GM12891 (cell line): ENCODE measurements at regions not wholly inside any gene's neighbourhood (a gene's known extent, or its start where the extent isn't known, plus 50 kb on each side); places are given as distances from the start of the nearest gene placed in this dataset.

Experiments used
- PAX5 ChIP-seq: IDR thresholded peaks from 2 replicates; pipeline ENCODE4 v1.6.1; 2011; ENCODE audit warnings: low read length, moderate library complexity, mild to moderate bottlenecking; ENCODE audit not compliant: insufficient read depth, severe bottlenecking
- POLR2A ChIP-seq: IDR thresholded peaks from 2 replicates; pipeline ENCODE4 v1.6.1; 2011; ENCODE audit warnings: low read depth, low read length, control low read depth
- POLR2AphosphoS5 ChIP-seq: IDR thresholded peaks from 2 replicates; pipeline ENCODE4 v1.6.1; 2011; ENCODE audit warnings: low read depth, low read length, control low read depth
- SPI1 ChIP-seq: IDR thresholded peaks from 2 replicates; pipeline ENCODE4 v1.6.1; 2011; ENCODE audit warnings: low read depth, low read length, control low read depth

DNA sequence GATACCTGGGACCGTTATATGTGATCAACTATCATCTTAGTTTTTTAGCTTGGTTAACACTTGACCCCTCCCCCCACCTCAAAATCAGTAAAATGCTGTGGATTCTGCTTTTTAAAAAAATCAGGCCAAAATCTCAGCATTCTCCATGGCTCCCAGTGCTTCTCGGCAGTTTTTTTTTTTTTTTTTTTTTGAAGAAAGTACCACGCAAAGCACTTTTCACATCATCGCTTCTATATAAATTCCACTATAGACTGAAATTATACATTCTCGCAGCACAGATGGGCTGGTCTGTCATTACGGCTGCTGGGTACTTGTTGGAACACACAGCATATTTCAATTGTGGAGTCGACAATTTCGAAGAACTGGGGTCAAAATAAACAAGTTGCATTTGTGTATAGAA is 67.7 kb upstream of the PPARA start:
- TF ChIP-seq POLR2A (no peak), PAX5 (no peak), POLR2AphosphoS5 (no peak), SPI1 (no peak)
